ENCODE measurements at regions not wholly inside any gene's neighbourhood (a gene's known extent, or its start where the extent isn't known, plus 50 kb on each side); places are given as distances from the start of the nearest gene placed in this dataset.

DNA sequence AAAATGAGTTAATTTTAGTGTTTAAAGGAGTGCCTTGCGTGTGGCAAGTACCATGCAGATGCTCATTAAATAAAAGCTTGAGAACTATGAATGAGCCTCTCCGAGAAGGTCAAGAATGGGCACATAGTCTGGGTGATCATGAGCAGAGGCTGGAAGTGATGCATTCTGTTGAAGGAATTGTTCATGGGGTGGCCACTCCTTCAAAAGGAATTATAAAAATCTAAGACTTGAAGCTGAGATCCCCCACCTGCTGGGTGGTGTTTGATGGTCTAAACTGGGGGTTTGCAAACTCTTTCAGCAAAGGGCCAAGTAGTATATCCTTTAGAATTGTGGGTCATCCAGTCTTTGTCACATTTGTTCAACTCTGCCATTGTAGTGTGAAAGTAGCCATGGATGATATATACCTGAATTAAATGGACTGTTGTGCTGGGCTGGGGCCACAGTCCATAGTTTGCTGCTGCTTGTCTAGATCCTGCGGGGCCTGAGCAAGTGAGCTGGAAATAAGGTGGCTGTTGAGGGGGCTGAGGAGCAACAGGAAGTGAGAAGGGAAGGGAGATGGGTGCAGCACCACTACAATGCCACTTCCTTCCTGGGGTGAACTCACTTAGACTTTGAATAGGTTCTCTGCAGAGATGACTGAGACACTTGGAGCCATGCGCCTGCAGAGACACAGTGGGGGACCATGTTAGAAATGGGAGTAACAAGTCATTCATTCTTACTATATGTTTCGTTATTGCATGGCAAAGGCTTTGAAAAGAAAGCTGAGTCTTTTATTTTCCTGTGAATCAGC is 179.0 kb downstream of the SNX19 start:
- Histone ChIP-seq H3K4me3 (no peak overlapping the region), H3K27ac (no peak overlapping the region), H3K9me3 (peaks cover 0 to 24% of the 10 kb centered on the region in 2 donors), H3K36me3 (no peaks in the 10 kb centered on the region), H3K27me3 (no peaks in the 10 kb centered on the region), H3K4me1 (no peaks in the 10 kb centered on the region)
- no peak for DNase-seq (ENCODE audit: low spot score in 2 of 2)
- TF ChIP-seq, protein P1, sequence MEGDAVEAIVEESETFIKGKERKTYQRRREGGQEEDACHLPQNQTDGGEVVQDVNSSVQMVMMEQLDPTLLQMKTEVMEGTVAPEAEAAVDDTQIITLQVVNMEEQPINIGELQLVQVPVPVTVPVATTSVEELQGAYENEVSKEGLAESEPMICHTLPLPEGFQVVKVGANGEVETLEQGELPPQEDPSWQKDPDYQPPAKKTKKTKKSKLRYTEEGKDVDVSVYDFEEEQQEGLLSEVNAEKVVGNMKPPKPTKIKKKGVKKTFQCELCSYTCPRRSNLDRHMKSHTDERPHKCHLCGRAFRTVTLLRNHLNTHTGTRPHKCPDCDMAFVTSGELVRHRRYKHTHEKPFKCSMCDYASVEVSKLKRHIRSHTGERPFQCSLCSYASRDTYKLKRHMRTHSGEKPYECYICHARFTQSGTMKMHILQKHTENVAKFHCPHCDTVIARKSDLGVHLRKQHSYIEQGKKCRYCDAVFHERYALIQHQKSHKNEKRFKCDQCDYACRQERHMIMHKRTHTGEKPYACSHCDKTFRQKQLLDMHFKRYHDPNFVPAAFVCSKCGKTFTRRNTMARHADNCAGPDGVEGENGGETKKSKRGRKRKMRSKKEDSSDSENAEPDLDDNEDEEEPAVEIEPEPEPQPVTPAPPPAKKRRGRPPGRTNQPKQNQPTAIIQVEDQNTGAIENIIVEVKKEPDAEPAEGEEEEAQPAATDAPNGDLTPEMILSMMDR (IDR thresholded peaks at IDR 0.05) = no peak
- intact Hi-C loops (cut with DNase I) = no loop called here

DNA sequence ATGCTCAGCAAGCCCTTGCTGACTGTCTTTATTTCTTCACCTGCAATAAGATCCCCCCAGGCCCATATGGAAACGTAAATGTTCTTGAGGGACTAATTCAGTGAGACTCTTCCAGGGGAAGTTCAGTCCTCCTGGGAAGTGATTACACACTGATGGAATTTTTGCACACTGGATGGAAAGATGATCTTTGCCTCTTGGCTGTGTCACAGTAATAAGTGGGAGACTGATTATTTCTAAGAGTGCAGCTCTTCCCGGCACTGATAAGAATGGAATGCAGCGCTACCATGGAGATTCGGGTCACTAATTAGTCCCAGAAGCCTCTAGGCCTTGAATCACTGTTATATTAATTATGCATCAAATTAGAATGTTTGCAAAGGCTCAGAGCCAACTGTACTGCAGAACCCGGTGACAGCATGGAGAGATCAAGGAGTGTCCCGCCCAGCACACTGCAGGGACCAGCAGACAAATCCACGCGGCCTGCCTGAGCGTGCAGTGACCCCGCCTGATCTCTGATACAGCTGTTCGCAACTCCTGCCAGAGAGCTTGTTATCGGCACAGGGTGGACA is 178.3 kb downstream of the SNX19 start:
- TF ChIP-seq, protein P1 (IDR thresholded peaks at IDR 0.05) = no peak
- intact Hi-C loops (cut with DNase I) = no loop called here
- no peaks in the 10 kb centered on the region for H3K36me3 ChIP-seq
- no peak for DNase-seq (ENCODE audit: low spot score in 2 of 2)
- peaks cover 0 to 25% of the 10 kb centered on the region in 2 donors for H3K9me3 ChIP-seq
- no peak overlapping the region for H3K4me3 ChIP-seq
- H3K4me1 ChIP-seq = no peaks in the 10 kb centered on the region
- no peaks in the 10 kb centered on the region for H3K27me3 ChIP-seq
- H3K27ac ChIP-seq = no peak overlapping the region

DNA sequence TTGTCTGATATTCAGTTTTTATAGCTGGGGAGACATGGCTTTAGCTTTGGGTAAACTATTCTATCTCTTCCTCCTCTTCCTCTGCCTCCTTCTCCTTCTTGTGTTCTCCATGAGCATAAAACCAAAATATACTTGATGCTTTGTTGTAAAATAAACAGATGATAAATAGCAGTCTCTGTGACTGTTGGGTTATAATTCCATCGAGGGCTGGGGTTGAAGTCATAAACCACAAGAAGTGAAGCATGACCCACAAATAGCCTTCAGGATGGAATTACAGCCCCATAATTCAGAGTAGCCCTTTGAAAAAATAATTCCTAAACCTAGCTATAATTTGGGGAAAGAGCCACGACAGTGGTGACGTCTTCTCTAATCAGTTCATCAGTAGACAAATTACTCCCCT is 177.7 kb downstream of the SNX19 start:
- no peaks in the 10 kb centered on the region for H3K4me1 ChIP-seq
- H3K27me3 ChIP-seq = no peaks in the 10 kb centered on the region
- TF ChIP-seq, protein P1 (IDR thresholded peaks at IDR 0.05) = no peak
- no peak for DNase-seq (ENCODE audit: low spot score in 2 of 2)
- H3K36me3 ChIP-seq = no peaks in the 10 kb centered on the region
- intact Hi-C loops (cut with DNase I) = no loop called here
- peaks cover 0 to 25% of the 10 kb centered on the region in 2 donors for H3K9me3 ChIP-seq
- no peak overlapping the region for H3K27ac ChIP-seq
- no peak overlapping the region for H3K4me3 ChIP-seq

DNA sequence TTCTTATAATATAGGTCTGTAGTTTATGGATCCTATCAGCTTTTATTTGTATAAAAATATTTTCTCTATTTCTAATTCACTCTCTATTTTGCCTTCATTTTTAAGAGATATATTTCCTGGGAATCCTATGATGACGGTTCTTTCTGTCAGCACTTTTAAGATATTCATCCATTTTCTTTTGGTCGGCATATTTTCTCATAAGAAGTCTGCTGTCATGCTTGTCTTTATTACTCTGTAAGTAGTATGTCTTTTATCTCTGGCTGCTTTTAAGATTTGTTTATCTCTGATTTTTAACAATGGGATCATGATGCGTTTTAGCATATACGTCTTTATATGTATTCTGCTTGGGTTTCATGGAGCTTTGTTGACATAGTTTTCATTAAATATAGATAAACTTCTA is 175.5 kb downstream of the SNX19 start:
- Histone ChIP-seq H3K4me3 (no peak overlapping the region), H3K27ac (no peak overlapping the region), H3K27me3 (no peaks in the 10 kb centered on the region), H3K9me3 (peaks cover 0 to 25% of the 10 kb centered on the region in 2 donors), H3K4me1 (no peaks in the 10 kb centered on the region), H3K36me3 (no peaks in the 10 kb centered on the region)
- TF ChIP-seq, protein P1 (IDR thresholded peaks at IDR 0.05) = no peak
- intact Hi-C loops (cut with DNase I) = no loop called here
- DNase-seq (ENCODE audit: low spot score in 2 of 2) = no peak

DNA sequence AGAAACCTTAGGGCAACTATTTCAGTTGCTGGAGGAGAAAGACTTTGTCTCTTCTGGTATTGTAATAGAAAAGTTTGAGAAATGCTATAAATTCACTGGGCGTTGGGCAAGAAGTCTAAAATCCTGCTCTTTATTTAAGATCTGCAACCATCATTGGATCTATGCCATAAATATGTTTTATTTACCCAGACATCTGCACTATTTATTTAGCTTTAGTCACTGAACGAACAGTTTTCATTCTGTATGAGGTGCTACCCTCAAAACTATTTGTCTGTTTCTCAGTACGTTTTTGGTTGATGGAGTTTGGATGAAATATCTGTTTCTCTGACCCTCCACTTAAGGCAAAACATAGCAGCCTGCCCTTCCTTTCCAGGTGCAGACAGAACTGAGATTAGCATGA is 171.5 kb downstream of the SNX19 start:
- no peak overlapping the region for H3K4me3 ChIP-seq
- H3K27ac ChIP-seq = no peak overlapping the region
- TF ChIP-seq, protein P1 (IDR thresholded peaks at IDR 0.05) = no peak
- no peak for DNase-seq (ENCODE audit: low spot score in 2 of 2)
- peaks cover 0 to 25% of the 10 kb centered on the region in 2 donors for H3K9me3 ChIP-seq
- H3K4me1 ChIP-seq = no peaks in the 10 kb centered on the region
- intact Hi-C loops (cut with DNase I) = no loop called here
- H3K36me3 ChIP-seq = no peaks in the 10 kb centered on the region
- no peaks in the 10 kb centered on the region for H3K27me3 ChIP-seq
